ENCODE measurements at regions not wholly inside any gene's neighbourhood (a gene's known extent, or its start where the extent isn't known, plus 50 kb on each side); places are given as distances from the start of the nearest gene placed in this dataset.

GRCh38 chrX:13894888-13895565, 78.1 kb upstream of the GPM6B start:
- intact Hi-C loops (cut with DNase I): no loop called here
- no peak overlapping the region for H3K27ac ChIP-seq
- H3K36me3 ChIP-seq (replicated peaks in 1 of 2): no peaks in the 10 kb centered on the region
- 46 to 57% (median 51%) methylated on average over 5 of the region's 5 CpGs for WGBS, 4 donors
- peaks cover 36% of the 10 kb centered on the region for H3K27me3 ChIP-seq
- DNase-seq: no peak
- H3K4me1 ChIP-seq (replicated peaks in 1 of 2): no peaks in the 10 kb centered on the region
- no peak overlapping the region for H3K4me3 ChIP-seq
- no peaks in the 10 kb centered on the region for H3K9me3 ChIP-seq (replicated peaks in 1 of 3)
- TF ChIP-seq CTCF (IDR thresholded peaks at IDR 0.05) (no peak), POLR2A (IDR thresholded peaks at IDR 0.05) (no peak)

- Histone ChIP-seq H3K36me3 (replicated peaks in 1 of 2) (no peaks in the 10 kb centered on the region), H3K27ac (no peak overlapping the region), H3K9me3 (replicated peaks in 1 of 3) (no peaks in the 10 kb centered on the region), H3K4me1 (replicated peaks in 1 of 2) (no peaks in the 10 kb centered on the region), H3K27me3 (peaks cover 39% of the 10 kb centered on the region), H3K4me3 (no peak overlapping the region)
- intact Hi-C loops (cut with DNase I): no loop called here
- 57 to 85% (median 67%) methylated on average over 3 to 5 of the region's 5 CpGs for WGBS, 4 donors
- DNase-seq: no peak
- TF ChIP-seq POLR2A (IDR thresholded peaks at IDR 0.05) (no peak), CTCF (IDR thresholded peaks at IDR 0.05) (no peak)
Observed at GRCh38 chrX:13893826-13894225, 76.9 kb upstream of the GPM6B start.

GRCh38 chrX:13892856-13893255, 76.0 kb upstream of the GPM6B start:
- intact Hi-C loops (cut with DNase I): no loop called here
- TF ChIP-seq POLR2A (IDR thresholded peaks at IDR 0.05) (no peak), CTCF (IDR thresholded peaks at IDR 0.05) (no peak)

GRCh38 chrX:13891377-13892140, 74.7 kb upstream of the GPM6B start:
- Histone ChIP-seq H3K4me1 (replicated peaks in 1 of 2) (no peaks in the 10 kb centered on the region), H3K36me3 (replicated peaks in 1 of 2) (no peaks in the 10 kb centered on the region), H3K9me3 (replicated peaks in 1 of 3) (no peaks in the 10 kb centered on the region), H3K4me3 (no peak overlapping the region), H3K27me3 (peaks cover 40% of the 10 kb centered on the region), H3K27ac (no peak overlapping the region)
- 68 to 75% (median 71%) methylated on average over 4 to 7 of the region's 7 CpGs for WGBS, 4 donors
- TF ChIP-seq POLR2A (IDR thresholded peaks at IDR 0.05): no peak
- no peak for TF ChIP-seq CTCF (IDR thresholded peaks at IDR 0.05)
- DNase-seq: no peak
- intact Hi-C loops (cut with DNase I): no loop called here

More at GRCh38 chrX:13892856-13893255, 76.0 kb upstream of the GPM6B start:
- H3K36me3 ChIP-seq (replicated peaks in 1 of 2): no peaks in the 10 kb centered on the region
- H3K9me3 ChIP-seq (replicated peaks in 1 of 3): no peaks in the 10 kb centered on the region
- DNase-seq: no peak
- H3K27me3 ChIP-seq: peaks cover 40% of the 10 kb centered on the region
- no peaks in the 10 kb centered on the region for H3K4me1 ChIP-seq (replicated peaks in 1 of 2)
- 73 to 89% (median 87%) methylated on average over 3 of the region's 3 CpGs for whole genome bisulfite sequencing, 4 donors
- no peak overlapping the region for H3K27ac ChIP-seq
- no peak overlapping the region for H3K4me3 ChIP-seq
